ENCODE measurements at regions not wholly inside any gene's neighbourhood (a gene's known extent, or its start where the extent isn't known, plus 50 kb on each side); places are given as distances from the start of the nearest gene placed in this dataset.

DNA sequence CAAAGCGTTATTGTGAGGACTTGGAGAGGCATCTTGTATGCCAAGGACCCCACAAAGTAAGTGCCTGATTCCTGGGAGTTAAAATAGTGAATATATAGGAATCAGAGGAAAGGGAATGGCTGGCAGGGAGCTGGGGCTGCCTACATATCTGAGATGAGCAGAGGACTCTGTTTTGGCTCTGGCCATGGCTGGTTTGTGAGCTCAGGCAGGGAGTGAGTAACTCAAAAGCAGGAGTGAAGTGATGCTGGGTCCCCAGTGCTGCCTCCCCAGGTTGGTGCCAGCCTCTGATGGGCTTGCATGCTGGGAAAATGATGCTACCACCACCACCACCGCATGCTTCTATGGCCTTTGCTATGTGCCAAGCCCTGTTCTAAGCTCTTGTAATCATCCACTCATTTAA is 246.0 kb upstream of the MVB12B start:
- Mint-ChIP-seq H3K27me3 (peaks cover 52% of the 10 kb centered on the region), H3K9me3 (ENCODE audit: insufficient read depth) (no peaks in the 10 kb centered on the region), H3K4me3 (no peak overlapping the region), H3K27ac (no peak overlapping the region), H3K4me1 (no peaks in the 10 kb centered on the region)
- ChIA-PET CTCF (no interaction called here), POLR2A (no interaction called here)
- ATAC-seq (ENCODE audit: low read depth): no peak
- no peak for DNase-seq
- H3K4me1 ChIP-seq (ENCODE audit: control insufficient read depth in 2 of 2, insufficient read depth in 2 of 2, low read length in 2 of 2): no peaks in the 10 kb centered on the region
- no peaks in the 10 kb centered on the region for H4K20me1 ChIP-seq (ENCODE audit: control insufficient read depth, insufficient read depth, low read length, poor library complexity, severe bottlenecking)
- no peaks in the 10 kb centered on the region for H3K79me2 ChIP-seq (ENCODE audit: control insufficient read depth, insufficient read depth, low read length)
- no peak overlapping the region for H2AFZ ChIP-seq (ENCODE audit: insufficient read depth, low read depth, low read length, poor library complexity, severe bottlenecking)
- TF ChIP-seq, protein P1, sequence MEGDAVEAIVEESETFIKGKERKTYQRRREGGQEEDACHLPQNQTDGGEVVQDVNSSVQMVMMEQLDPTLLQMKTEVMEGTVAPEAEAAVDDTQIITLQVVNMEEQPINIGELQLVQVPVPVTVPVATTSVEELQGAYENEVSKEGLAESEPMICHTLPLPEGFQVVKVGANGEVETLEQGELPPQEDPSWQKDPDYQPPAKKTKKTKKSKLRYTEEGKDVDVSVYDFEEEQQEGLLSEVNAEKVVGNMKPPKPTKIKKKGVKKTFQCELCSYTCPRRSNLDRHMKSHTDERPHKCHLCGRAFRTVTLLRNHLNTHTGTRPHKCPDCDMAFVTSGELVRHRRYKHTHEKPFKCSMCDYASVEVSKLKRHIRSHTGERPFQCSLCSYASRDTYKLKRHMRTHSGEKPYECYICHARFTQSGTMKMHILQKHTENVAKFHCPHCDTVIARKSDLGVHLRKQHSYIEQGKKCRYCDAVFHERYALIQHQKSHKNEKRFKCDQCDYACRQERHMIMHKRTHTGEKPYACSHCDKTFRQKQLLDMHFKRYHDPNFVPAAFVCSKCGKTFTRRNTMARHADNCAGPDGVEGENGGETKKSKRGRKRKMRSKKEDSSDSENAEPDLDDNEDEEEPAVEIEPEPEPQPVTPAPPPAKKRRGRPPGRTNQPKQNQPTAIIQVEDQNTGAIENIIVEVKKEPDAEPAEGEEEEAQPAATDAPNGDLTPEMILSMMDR (IDR thresholded peaks at IDR 0.05): no peak
- TF ChIP-seq EZH2 (IDR thresholded peaks at IDR 0.05; ENCODE audit: borderline replicate concordance, insufficient read depth, low read depth, low read length, poor library complexity, severe bottlenecking): no peak
- H3K9me3 ChIP-seq (ENCODE audit: control extremely low read depth in 1 of 3, control insufficient read depth in 2 of 3, insufficient read depth in 1 of 3, low read length in 2 of 3): peaks cover 0 to 6% (median 0%) of the 10 kb centered on the region in 3 donors
- no peak overlapping the region for H3K4me2 ChIP-seq (replicated peaks; ENCODE audit: low read depth, low read length, poor library complexity, severe bottlenecking)
- no peak overlapping the region for H3K4me3 ChIP-seq (ENCODE audit: control extremely low read depth in 1 of 5, extremely low read depth in 1 of 5, insufficient read depth in 1 of 5, low read depth in 2 of 5, low read length in 4 of 5)
- intact Hi-C loops (cut with micrococcal nuclease): no loop called here
- 40% methylated on average over 1 of the region's 2 CpGs for WGBS (ENCODE audit: insufficient coverage)
- H3K36me3 ChIP-seq (replicated peaks in 1 of 2; ENCODE audit: control extremely low read depth in 1 of 2, control insufficient read depth in 1 of 2, extremely low read depth in 1 of 2, insufficient read depth in 2 of 2, low read length in 1 of 2): no peaks in the 10 kb centered on the region
- peaks cover 0 to 3% (median 0%) of the 10 kb centered on the region in 4 experiments for H3K27me3 ChIP-seq (replicated peaks in 1 of 4; ENCODE audit: control extremely low read depth in 1 of 4, control insufficient read depth in 3 of 4, insufficient read depth in 4 of 4, low read length in 3 of 4)
- no peak overlapping the region for H3K9ac ChIP-seq (ENCODE audit: low read length)
- H3K27ac ChIP-seq (ENCODE audit: low read length in 2 of 2): no peak overlapping the region

DNA sequence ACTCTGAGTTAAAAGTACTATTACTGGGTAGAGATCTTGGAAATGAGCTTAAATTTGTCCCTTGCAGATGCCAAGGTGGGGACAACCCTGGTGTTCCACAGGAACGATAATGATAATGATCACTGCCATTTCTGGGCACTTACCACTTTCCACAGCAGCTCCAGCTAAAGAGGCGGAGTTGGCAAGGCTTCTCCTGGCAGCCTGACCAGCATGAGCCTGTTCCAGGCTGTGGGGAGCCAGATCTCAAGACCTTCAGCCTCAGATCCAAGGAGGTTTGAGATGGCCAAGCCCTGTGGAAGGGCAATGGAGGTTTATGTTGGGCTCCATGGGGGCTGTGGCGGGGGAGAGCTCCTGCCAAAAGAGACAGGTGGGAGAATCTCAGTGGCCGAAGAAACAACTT is 244.9 kb upstream of the MVB12B start:
- CTCF ChIA-PET: no interaction called here
- Histone ChIP-seq H3K4me1 (ENCODE audit: control insufficient read depth in 2 of 2, insufficient read depth in 2 of 2, low read length in 2 of 2) (no peaks in the 10 kb centered on the region), H3K27me3 (replicated peaks in 1 of 4; ENCODE audit: control extremely low read depth in 1 of 4, control insufficient read depth in 3 of 4, insufficient read depth in 4 of 4, low read length in 3 of 4) (peaks cover 0 to 3% (median 0%) of the 10 kb centered on the region in 4 experiments), H3K9me3 (ENCODE audit: control extremely low read depth in 1 of 3, control insufficient read depth in 2 of 3, insufficient read depth in 1 of 3, low read length in 2 of 3) (peaks cover 0 to 6% (median 0%) of the 10 kb centered on the region in 3 donors), H3K79me2 (ENCODE audit: control insufficient read depth, insufficient read depth, low read length) (no peaks in the 10 kb centered on the region), H3K4me3 (ENCODE audit: control extremely low read depth in 1 of 5, extremely low read depth in 1 of 5, insufficient read depth in 1 of 5, low read depth in 2 of 5, low read length in 4 of 5) (no peak overlapping the region), H3K9ac (ENCODE audit: low read length) (no peak overlapping the region), H2AFZ (ENCODE audit: insufficient read depth, low read depth, low read length, poor library complexity, severe bottlenecking) (no peak overlapping the region), H4K20me1 (ENCODE audit: control insufficient read depth, insufficient read depth, low read length, poor library complexity, severe bottlenecking) (no peaks in the 10 kb centered on the region), H3K27ac (ENCODE audit: low read length in 2 of 2) (no peak overlapping the region), H3K4me2 (replicated peaks; ENCODE audit: low read depth, low read length, poor library complexity, severe bottlenecking) (no peak overlapping the region), H3K36me3 (replicated peaks in 1 of 2; ENCODE audit: control extremely low read depth in 1 of 2, control insufficient read depth in 1 of 2, extremely low read depth in 1 of 2, insufficient read depth in 2 of 2, low read length in 1 of 2) (no peaks in the 10 kb centered on the region)
- ATAC-seq (ENCODE audit: low read depth) (no peak), DNase-seq (no peak)
- TF ChIP-seq EZH2 (IDR thresholded peaks at IDR 0.05; ENCODE audit: borderline replicate concordance, insufficient read depth, low read depth, low read length, poor library complexity, severe bottlenecking): no peak
- TF ChIP-seq, protein P1 (IDR thresholded peaks at IDR 0.05): no peak
- peaks cover 53% of the 10 kb centered on the region for H3K27me3 Mint-ChIP-seq
- no peak overlapping the region for H3K27ac Mint-ChIP-seq
- intact Hi-C loops (cut with micrococcal nuclease): no loop called here
- POLR2A ChIA-PET: no interaction called here
- no peaks in the 10 kb centered on the region for H3K9me3 Mint-ChIP-seq (ENCODE audit: insufficient read depth)
- 74% methylated on average over 3 of the region's 4 CpGs for WGBS (ENCODE audit: insufficient coverage)
- no peak overlapping the region for H3K4me3 Mint-ChIP-seq
- H3K4me1 Mint-ChIP-seq: no peaks in the 10 kb centered on the region
